Peyer's patch (tissue), 4 donors: ENCODE measurements at regions not wholly inside any gene's neighbourhood (a gene's known extent, or its start where the extent isn't known, plus 50 kb on each side); places are given as distances from the start of the nearest gene placed in this dataset.
A peak's percentile ranks its signal among the peaks of the same experiment; 100 is the strongest.

Experiments
- DNase-seq, 3 donors: peaks; one replicate each; pipeline ENCODE4 v3.0.0-alpha.2; 2017 to 2019
- H3K27ac ChIP-seq, 4 donors: fragments of 200-600 bp; sonication (generic); one replicate each; pipeline ENCODE4 v1.5.1; 2016 to 2019
- H3K27me3 ChIP-seq, 2 donors: fragments of 200-600 bp; sonication (generic); one replicate each; pipeline ENCODE4 v1.5.1; 2019
- H3K36me3 ChIP-seq, 3 donors: fragments of 200-600 bp; sonication (generic); one replicate each; pipeline ENCODE4 v1.5.1; 2016 to 2019
- H3K4me1 ChIP-seq, 4 donors: fragments of 200-600 bp; sonication (generic); one replicate each; pipeline ENCODE4 v1.5.1; 2016 to 2019
- H3K4me3 ChIP-seq, 4 donors: fragments of 200-600 bp; sonication (generic); 1 replicate in 3 of 4; 2 replicates in 1 of 4; pipeline ENCODE4 v1.5.1; 2016 to 2019; ENCODE audit warnings: mild to moderate bottlenecking in 1 of 4
- H3K9me3 ChIP-seq, 4 donors: fragments of 200-600 bp; sonication (generic); one replicate each; pipeline ENCODE4 v1.5.1; 2016 to 2019; ENCODE audit warnings: mild to moderate bottlenecking in 1 of 4
- CTCF ChIP-seq, 6 experiments: fragments of 450-650 bp in 4 of 6; fragments of 200-600 bp in 2 of 6; sonication (generic) in 1 of 6; IDR thresholded peaks; one replicate each; pipeline ENCODE4 v1.5.1; 2017 to 2019; ENCODE audit warnings: antibody characterized with exemption in 6 of 6, mild to moderate bottlenecking in 3 of 6, moderate library complexity in 1 of 6
- POLR2A ChIP-seq, 2 donors: fragments of 450-650 bp; IDR thresholded peaks; one replicate each; pipeline ENCODE4 v1.5.1; 2017; ENCODE audit warnings: antibody characterized with exemption in 2 of 2, mild to moderate bottlenecking in 2 of 2, moderate library complexity in 2 of 2

- no peaks in the 10 kb centered on the region for H3K36me3 ChIP-seq
- H3K4me3 ChIP-seq = no peak overlapping the region
- peaks cover 0 to 5% (median 0%) of the 10 kb centered on the region in 4 donors for H3K9me3 ChIP-seq
- H3K27me3 ChIP-seq = no peaks in the 10 kb centered on the region
- no peak overlapping the region for H3K27ac ChIP-seq
- TF ChIP-seq CTCF (IDR thresholded peaks at IDR 0.05) = no peak
- TF ChIP-seq POLR2A (IDR thresholded peaks at IDR 0.05) = no peak
- no peaks in the 10 kb centered on the region for H3K4me1 ChIP-seq
- no peak for DNase-seq
Measured at GRCh38 chr13:71323266-71323665, 543.7 kb downstream of the DACH1 start.

GRCh38 chr13:71320452-71320851, 546.6 kb downstream of the DACH1 start:
- Histone ChIP-seq H3K27ac (no peak overlapping the region), H3K4me1 (no peaks in the 10 kb centered on the region), H3K36me3 (no peaks in the 10 kb centered on the region), H3K9me3 (peaks cover 0 to 5% (median 0%) of the 10 kb centered on the region in 4 donors), H3K27me3 (no peaks in the 10 kb centered on the region), H3K4me3 (no peak overlapping the region)
- DNase-seq = no peak
- peak in 4 of 6 experiments; percentile 21 to 74 (median 61) for TF ChIP-seq CTCF (IDR thresholded peaks at IDR 0.05)
- TF ChIP-seq POLR2A (IDR thresholded peaks at IDR 0.05) = no peak

GRCh38 chr13:71316792-71317363, 550.1 kb downstream of the DACH1 start:
- Histone ChIP-seq H3K4me3 (no peak overlapping the region), H3K27me3 (no peaks in the 10 kb centered on the region), H3K9me3 (peaks cover 0 to 5% (median 0%) of the 10 kb centered on the region in 4 donors), H3K4me1 (no peaks in the 10 kb centered on the region), H3K27ac (no peak overlapping the region), H3K36me3 (no peaks in the 10 kb centered on the region)
- no peak for DNase-seq
- TF ChIP-seq POLR2A (IDR thresholded peaks at IDR 0.05) (no peak), CTCF (IDR thresholded peaks at IDR 0.05) (no peak)

- DNase-seq = no peak
- H3K27ac ChIP-seq = no peak overlapping the region
- no peaks in the 10 kb centered on the region for H3K27me3 ChIP-seq
- no peak overlapping the region for H3K4me3 ChIP-seq
- TF ChIP-seq CTCF (IDR thresholded peaks at IDR 0.05) (no peak), POLR2A (IDR thresholded peaks at IDR 0.05) (no peak)
- no peaks in the 10 kb centered on the region for H3K36me3 ChIP-seq
- H3K9me3 ChIP-seq = no peaks in the 10 kb centered on the region
- H3K4me1 ChIP-seq = no peaks in the 10 kb centered on the region
Measured at GRCh38 chr13:71312923-71313322, 554.1 kb downstream of the DACH1 start.

- Histone ChIP-seq H3K27ac (no peak overlapping the region), H3K9me3 (no peaks in the 10 kb centered on the region), H3K4me1 (no peaks in the 10 kb centered on the region), H3K36me3 (no peaks in the 10 kb centered on the region), H3K4me3 (no peak overlapping the region), H3K27me3 (no peaks in the 10 kb centered on the region)
- TF ChIP-seq POLR2A (IDR thresholded peaks at IDR 0.05) (no peak), CTCF (IDR thresholded peaks at IDR 0.05) (no peak)
- DNase-seq = no peak
Measured at GRCh38 chr13:71309905-71310304, 557.1 kb downstream of the DACH1 start.

GRCh38 chr13:71306821-71307220, 560.2 kb downstream of the DACH1 start:
- Histone ChIP-seq H3K4me3 (no peak overlapping the region), H3K36me3 (no peaks in the 10 kb centered on the region), H3K9me3 (no peaks in the 10 kb centered on the region), H3K27ac (no peak overlapping the region), H3K27me3 (no peaks in the 10 kb centered on the region), H3K4me1 (no peaks in the 10 kb centered on the region)
- TF ChIP-seq POLR2A (IDR thresholded peaks at IDR 0.05) = no peak
- no peak for TF ChIP-seq CTCF (IDR thresholded peaks at IDR 0.05)
- DNase-seq = no peak
